ENCODE measurements at regions not wholly inside any gene's neighbourhood (a gene's known extent, or its start where the extent isn't known, plus 50 kb on each side); places are given as distances from the start of the nearest gene placed in this dataset.
"Not testable (repeated sequence)": the region's sequence is repeated elsewhere in the genome, so short reads cannot be mapped to it uniquely, and the experiment has no call there.

GRCh38 chr5:71783891-71784290, 64.8 kb downstream of the CARTPT start:
- Mint-ChIP-seq H3K36me3 (ENCODE audit: low read depth) (no peaks in the 10 kb centered on the region), H3K4me1 (ENCODE audit: low read depth) (peaks cover 19% of the 10 kb centered on the region), H3K9me3 (peaks cover 2% of the 10 kb centered on the region; the same call in 1 of the 2 replicates), H3K27ac (no peak overlapping the region), H3K4me3 (no peak overlapping the region), H3K27me3 (ENCODE audit: insufficient read depth) (peaks cover 13% of the 10 kb centered on the region)
- TF ChIP-seq, protein P1, sequence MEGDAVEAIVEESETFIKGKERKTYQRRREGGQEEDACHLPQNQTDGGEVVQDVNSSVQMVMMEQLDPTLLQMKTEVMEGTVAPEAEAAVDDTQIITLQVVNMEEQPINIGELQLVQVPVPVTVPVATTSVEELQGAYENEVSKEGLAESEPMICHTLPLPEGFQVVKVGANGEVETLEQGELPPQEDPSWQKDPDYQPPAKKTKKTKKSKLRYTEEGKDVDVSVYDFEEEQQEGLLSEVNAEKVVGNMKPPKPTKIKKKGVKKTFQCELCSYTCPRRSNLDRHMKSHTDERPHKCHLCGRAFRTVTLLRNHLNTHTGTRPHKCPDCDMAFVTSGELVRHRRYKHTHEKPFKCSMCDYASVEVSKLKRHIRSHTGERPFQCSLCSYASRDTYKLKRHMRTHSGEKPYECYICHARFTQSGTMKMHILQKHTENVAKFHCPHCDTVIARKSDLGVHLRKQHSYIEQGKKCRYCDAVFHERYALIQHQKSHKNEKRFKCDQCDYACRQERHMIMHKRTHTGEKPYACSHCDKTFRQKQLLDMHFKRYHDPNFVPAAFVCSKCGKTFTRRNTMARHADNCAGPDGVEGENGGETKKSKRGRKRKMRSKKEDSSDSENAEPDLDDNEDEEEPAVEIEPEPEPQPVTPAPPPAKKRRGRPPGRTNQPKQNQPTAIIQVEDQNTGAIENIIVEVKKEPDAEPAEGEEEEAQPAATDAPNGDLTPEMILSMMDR (IDR thresholded peaks at IDR 0.05): no peak
- DNase-seq: no peak

- peaks cover 9% of the 10 kb centered on the region for H3K9me3 Mint-ChIP-seq
- peaks cover 19% of the 10 kb centered on the region for H3K4me1 Mint-ChIP-seq (ENCODE audit: low read depth)
- DNase-seq: no peak
- H3K4me3 Mint-ChIP-seq: no peak overlapping the region
- no peaks in the 10 kb centered on the region; the same call in 1 of the 2 replicates for H3K36me3 Mint-ChIP-seq (ENCODE audit: low read depth)
- TF ChIP-seq, protein P1 (IDR thresholded peaks at IDR 0.05): no peak
- H3K27ac Mint-ChIP-seq: no peak overlapping the region
- H3K27me3 Mint-ChIP-seq (ENCODE audit: insufficient read depth): peaks cover 27% of the 10 kb centered on the region
Measured at GRCh38 chr5:71786337-71787055, 67.4 kb downstream of the CARTPT start.

DNA sequence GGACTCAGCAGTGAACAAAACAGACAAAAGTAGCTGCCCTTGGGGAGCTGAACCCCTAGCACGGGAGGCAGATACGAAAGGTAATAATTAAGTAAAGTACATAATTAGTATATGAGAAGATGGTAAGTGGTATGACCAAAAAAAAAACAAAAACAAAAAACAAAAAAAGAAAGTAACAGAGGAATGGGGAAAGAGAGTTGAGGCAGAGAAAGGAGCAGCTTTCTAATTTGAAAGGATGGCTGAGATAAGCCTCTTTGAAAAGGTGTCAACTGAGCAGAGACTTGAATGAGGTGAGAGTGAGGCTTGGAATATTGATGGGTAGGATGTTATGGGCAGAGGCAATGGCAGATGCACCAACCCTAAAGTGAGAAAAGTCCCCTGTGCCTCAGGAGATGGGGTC, 69.7 kb downstream of the CARTPT start:
- TF ChIP-seq, protein P1 (IDR thresholded peaks at IDR 0.05): no peak
- Mint-ChIP-seq H3K27ac (no peak overlapping the region), H3K27me3 (ENCODE audit: insufficient read depth) (peaks cover 29% of the 10 kb centered on the region), H3K4me1 (ENCODE audit: low read depth) (peaks cover 4% of the 10 kb centered on the region; the same call in 1 of the 2 replicates), H3K9me3 (peaks cover 21% of the 10 kb centered on the region), H3K4me3 (no peak overlapping the region), H3K36me3 (ENCODE audit: low read depth) (no peaks in the 10 kb centered on the region; the same call in 1 of the 2 replicates)
- DNase-seq: no peak

DNA sequence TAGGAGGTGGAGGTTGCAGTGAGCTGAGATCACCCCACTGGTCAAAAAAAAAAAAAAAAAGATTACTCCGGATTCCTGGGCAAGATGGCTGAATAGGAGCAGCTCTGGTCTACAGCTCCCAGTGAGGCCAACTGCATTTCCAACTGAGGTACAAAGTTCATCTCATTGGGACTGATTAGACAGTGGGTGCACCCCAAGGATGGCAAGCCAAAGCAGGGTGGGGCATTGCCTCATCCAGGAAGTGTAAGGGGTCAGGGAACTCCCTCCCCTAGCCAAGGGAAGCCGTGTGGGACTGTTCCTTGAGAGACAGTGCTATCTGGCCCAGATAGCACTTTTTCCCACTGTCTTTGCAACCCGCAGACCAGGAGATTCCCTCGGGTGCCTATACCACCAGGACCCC, 70.7 kb downstream of the CARTPT start:
- Mint-ChIP-seq H3K9me3 (peaks cover 28% of the 10 kb centered on the region), H3K36me3 (ENCODE audit: low read depth) (peaks cover 4% of the 10 kb centered on the region), H3K4me1 (ENCODE audit: low read depth) (no peaks in the 10 kb centered on the region), H3K27me3 (ENCODE audit: insufficient read depth) (peaks cover 29% of the 10 kb centered on the region), H3K4me3 (no peak overlapping the region), H3K27ac (no peak overlapping the region)
- DNase-seq: no peak
- TF ChIP-seq, protein P1 (IDR thresholded peaks at IDR 0.05): no peak

GRCh38 chr5:71790433-71790832, 71.4 kb downstream of the CARTPT start:
- H3K36me3 Mint-ChIP-seq (ENCODE audit: low read depth): peaks cover 7% of the 10 kb centered on the region
- TF ChIP-seq, protein P1 (IDR thresholded peaks at IDR 0.05): no peak
- H3K27ac Mint-ChIP-seq: no peak overlapping the region
- H3K9me3 Mint-ChIP-seq: peaks cover 35% of the 10 kb centered on the region
- H3K27me3 Mint-ChIP-seq (ENCODE audit: insufficient read depth): peaks cover 29% of the 10 kb centered on the region
- H3K4me3 Mint-ChIP-seq: no peak overlapping the region
- DNase-seq: no peak
- no peaks in the 10 kb centered on the region for H3K4me1 Mint-ChIP-seq (ENCODE audit: low read depth)

- not testable (repeated sequence) for H3K4me1 Mint-ChIP-seq (ENCODE audit: low read depth); DNase-seq; H3K27ac Mint-ChIP-seq; H3K4me3 Mint-ChIP-seq; H3K36me3 Mint-ChIP-seq (ENCODE audit: low read depth)
- peaks cover 26% of the 10 kb centered on the region for H3K27me3 Mint-ChIP-seq (ENCODE audit: insufficient read depth)
- peaks cover 36% of the 10 kb centered on the region for H3K9me3 Mint-ChIP-seq
Measured at GRCh38 chr5:71792041-71792440, 73.0 kb downstream of the CARTPT start.
